H1 (cell line): ENCODE measurements at regions not wholly inside any gene's neighbourhood (a gene's known extent, or its start where the extent isn't known, plus 50 kb on each side); places are given as distances from the start of the nearest gene placed in this dataset.

Source experiments
- CTCF ChIP-seq, 3 experiments: IDR thresholded peaks; 1 replicate in 2 of 3; 2 replicates in 1 of 3; pipeline versions ENCODE4 v1.5.1 to v1.6.1; 2011; ENCODE audit warnings: low read length in 3 of 3, mild to moderate bottlenecking in 3 of 3, inconsistent platforms in 2 of 3, low read depth in 1 of 3, moderate library complexity in 1 of 3; ENCODE audit not compliant: insufficient read depth in 1 of 3; ENCODE audit errors: control extremely low read depth in 1 of 3
- E2F6 ChIP-seq: IDR thresholded peaks from 2 replicates; pipeline ENCODE4 v1.6.1; 2012; ENCODE audit warnings: inconsistent platforms
- SRF ChIP-seq: IDR thresholded peaks from 2 replicates; pipeline ENCODE4 v1.6.1; 2011; ENCODE audit warnings: mild to moderate bottlenecking, low read depth, low read length, moderate library complexity
- SUZ12 ChIP-seq: fragments of 200-600 bp; sonication (generic); IDR thresholded peaks from 2 replicates; pipeline ENCODE4 v1.6.1; 2012; ENCODE audit warnings: mild to moderate bottlenecking, inconsistent platforms, low read length, moderate library complexity, mixed read lengths
- TAF1 ChIP-seq: IDR thresholded peaks from 2 replicates; pipeline ENCODE4 v1.6.1; 2011; ENCODE audit warnings: mild to moderate bottlenecking, low read depth, low read length

GRCh38 chr11:44507896-44508445 lies 57.5 kb upstream of the CD82 start (continued):
- TF ChIP-seq E2F6 (no peak), SRF (no peak), TAF1 (no peak), CTCF (IDR thresholded peaks at IDR 0.05; ENCODE audit: control extremely low read depth in 1 of 3, insufficient read depth in 1 of 3, low read depth in 1 of 3, low read length in 3 of 3) (no peak), SUZ12 (no peak)
